Lower lobe of right lung (tissue), 2 donors: ENCODE measurements at regions not wholly inside any gene's neighbourhood (a gene's known extent, or its start where the extent isn't known, plus 50 kb on each side); places are given as distances from the start of the nearest gene placed in this dataset.
"Not testable (repeated sequence)": the region's sequence is repeated elsewhere in the genome, so short reads cannot be mapped to it uniquely, and the experiment has no call there.

Experiments used
- ATAC-seq, 2 donors: fragments of 200-7000 bp; cut with Tn5 transposase; one replicate each; pipeline ENCODE4 v1.9.1; 2020 to 2022; ENCODE audit warnings: mild to moderate bottlenecking in 2 of 2, moderate library complexity in 2 of 2
- DNase-seq: peaks from one replicate; pipeline ENCODE4 v3.0.0-alpha.2; 2020
- H3K27ac ChIP-seq: fragments of 200-600 bp; one replicate; pipeline ENCODE4 v1.8.0; 2022
- H3K27me3 ChIP-seq: fragments of 200-600 bp; one replicate; pipeline ENCODE4 v1.8.0; 2022; ENCODE audit warnings: low read depth
- H3K36me3 ChIP-seq: fragments of 200-600 bp; one replicate; pipeline ENCODE4 v1.8.0; 2022; ENCODE audit warnings: mild to moderate bottlenecking
- H3K4me1 ChIP-seq: fragments of 200-600 bp; one replicate; pipeline ENCODE4 v1.8.0; 2022
- H3K4me3 ChIP-seq: fragments of 200-600 bp; one replicate; pipeline ENCODE4 v1.8.0; 2022; ENCODE audit warnings: mild to moderate bottlenecking
- H3K9me3 ChIP-seq: fragments of 200-600 bp; one replicate; pipeline ENCODE4 v1.8.0; 2022
- intact Hi-C: fragments of 100-400 bp; cut with DNase I; formaldehyde crosslinking; loops from one replicate; pipeline ENCODE4 v1.11.0; 2022
- TF ChIP-seq, protein P1 (sequence below): fragments of 200-600 bp; IDR thresholded peaks from one replicate; pipeline ENCODE4 v1.8.0; 2022; ENCODE audit warnings: antibody characterized with exemption, mild to moderate bottlenecking
- donor health status: DM: no; HTN: yes; CAD: no; lungs with severe emphysema.

DNA sequence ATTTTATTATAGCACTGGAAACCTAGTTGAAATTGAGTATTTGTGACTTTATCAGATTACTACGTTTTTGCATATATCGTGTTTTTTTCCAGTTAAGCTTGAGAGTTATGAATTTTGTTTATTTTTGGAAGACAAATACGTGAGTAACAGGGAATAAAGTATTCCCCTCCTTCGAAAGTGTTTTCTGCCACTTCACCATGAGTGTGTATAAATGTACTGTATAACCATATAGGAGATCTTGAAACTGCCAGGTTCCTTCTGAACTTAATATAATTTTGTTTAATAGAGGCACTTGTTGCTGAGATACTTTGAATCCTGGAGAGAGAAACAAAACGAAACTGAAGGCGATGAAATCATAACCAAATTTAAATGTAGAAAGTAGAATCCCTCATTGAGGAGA, 1004.4 kb upstream of the ZEB2 start:
- no peaks in the 10 kb centered on the region for H3K36me3 ChIP-seq
- no peaks in the 10 kb centered on the region for H3K4me1 ChIP-seq
- intact Hi-C loops, result no loop called here
- H3K27ac ChIP-seq, result no peak overlapping the region
- no peaks in the 10 kb centered on the region for H3K27me3 ChIP-seq
- DNase-seq, result no peak
- no peak overlapping the region for H3K4me3 ChIP-seq
- TF ChIP-seq, protein P1, sequence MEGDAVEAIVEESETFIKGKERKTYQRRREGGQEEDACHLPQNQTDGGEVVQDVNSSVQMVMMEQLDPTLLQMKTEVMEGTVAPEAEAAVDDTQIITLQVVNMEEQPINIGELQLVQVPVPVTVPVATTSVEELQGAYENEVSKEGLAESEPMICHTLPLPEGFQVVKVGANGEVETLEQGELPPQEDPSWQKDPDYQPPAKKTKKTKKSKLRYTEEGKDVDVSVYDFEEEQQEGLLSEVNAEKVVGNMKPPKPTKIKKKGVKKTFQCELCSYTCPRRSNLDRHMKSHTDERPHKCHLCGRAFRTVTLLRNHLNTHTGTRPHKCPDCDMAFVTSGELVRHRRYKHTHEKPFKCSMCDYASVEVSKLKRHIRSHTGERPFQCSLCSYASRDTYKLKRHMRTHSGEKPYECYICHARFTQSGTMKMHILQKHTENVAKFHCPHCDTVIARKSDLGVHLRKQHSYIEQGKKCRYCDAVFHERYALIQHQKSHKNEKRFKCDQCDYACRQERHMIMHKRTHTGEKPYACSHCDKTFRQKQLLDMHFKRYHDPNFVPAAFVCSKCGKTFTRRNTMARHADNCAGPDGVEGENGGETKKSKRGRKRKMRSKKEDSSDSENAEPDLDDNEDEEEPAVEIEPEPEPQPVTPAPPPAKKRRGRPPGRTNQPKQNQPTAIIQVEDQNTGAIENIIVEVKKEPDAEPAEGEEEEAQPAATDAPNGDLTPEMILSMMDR, result no peak
- H3K9me3 ChIP-seq, result no peaks in the 10 kb centered on the region
- no peak for ATAC-seq

DNA sequence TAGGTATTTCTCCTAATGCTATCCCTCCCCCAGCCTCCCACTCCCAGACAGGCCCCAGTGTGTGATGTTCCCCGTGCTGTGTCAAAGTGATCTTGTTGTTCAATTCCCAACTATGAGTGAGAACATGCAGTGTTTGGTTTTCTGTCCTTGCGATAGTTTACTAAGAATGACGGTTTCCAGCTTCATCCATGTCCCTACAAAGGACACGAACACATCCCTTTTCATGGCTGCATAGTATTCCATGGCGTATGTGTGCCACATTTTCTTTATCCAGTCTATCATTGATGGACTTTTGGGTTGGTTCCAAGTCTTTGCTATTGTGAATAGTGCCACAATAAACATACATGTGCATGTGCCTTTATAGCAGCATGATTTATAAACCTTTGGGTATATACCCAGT, 999.3 kb upstream of the ZEB2 start:
- H3K9me3 ChIP-seq, H3K27ac ChIP-seq, H3K27me3 ChIP-seq, H3K4me1 ChIP-seq, H3K36me3 ChIP-seq, H3K4me3 ChIP-seq, intact Hi-C loops, DNase-seq, ATAC-seq: not testable (repeated sequence)

DNA sequence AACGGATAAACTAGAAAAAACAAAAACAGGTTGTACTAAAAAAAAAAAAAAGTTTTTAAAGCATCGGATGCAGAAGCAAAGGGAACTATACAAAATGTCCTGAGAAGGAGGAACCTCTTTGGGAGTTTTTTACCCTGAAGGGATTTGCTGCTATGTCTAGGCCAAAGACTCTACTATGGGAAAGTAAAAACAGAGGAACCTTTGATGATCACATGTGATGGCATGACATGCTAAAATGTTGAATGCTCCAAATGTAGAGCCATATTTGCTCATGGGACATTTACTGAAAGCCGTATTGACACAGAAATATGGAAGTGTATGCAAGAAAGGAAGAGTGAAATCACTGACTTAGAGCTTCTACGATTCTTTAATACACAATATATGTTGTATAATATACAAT, 992.0 kb upstream of the ZEB2 start:
- Histone ChIP-seq H3K4me1 (no peaks in the 10 kb centered on the region), H3K27me3 (no peaks in the 10 kb centered on the region), H3K4me3 (no peak overlapping the region), H3K36me3 (no peaks in the 10 kb centered on the region), H3K27ac (no peak overlapping the region), H3K9me3 (no peaks in the 10 kb centered on the region)
- TF ChIP-seq, protein P1, result no peak
- ATAC-seq (no peak), DNase-seq (no peak)
- intact Hi-C loops, result no loop called here

DNA sequence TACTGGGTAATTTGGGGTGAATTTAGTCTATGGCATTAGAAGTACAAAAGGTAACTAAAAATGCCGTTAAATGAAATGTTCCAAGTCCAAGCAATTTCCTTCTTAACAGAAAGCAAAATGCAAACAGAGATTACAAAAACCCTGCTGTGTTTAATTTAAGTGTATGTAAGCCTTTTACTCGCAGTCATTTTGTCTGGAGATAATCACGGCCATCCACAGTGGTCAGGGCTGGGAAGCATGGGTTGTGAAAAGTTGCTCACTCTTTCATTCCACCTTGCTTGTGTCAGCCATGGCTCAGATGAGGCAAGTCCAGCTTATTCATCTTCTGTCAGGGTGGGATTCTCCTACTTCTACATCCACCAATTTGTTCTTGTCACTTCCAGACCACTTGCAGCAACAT, 983.6 kb upstream of the ZEB2 start:
- Histone ChIP-seq H3K4me3 (no peak overlapping the region), H3K9me3 (no peaks in the 10 kb centered on the region), H3K4me1 (no peaks in the 10 kb centered on the region), H3K27ac (no peak overlapping the region), H3K36me3 (no peaks in the 10 kb centered on the region), H3K27me3 (no peaks in the 10 kb centered on the region)
- TF ChIP-seq, protein P1, result no peak
- DNase-seq (no peak), ATAC-seq (no peak)
- intact Hi-C loops, result no loop called here

DNA sequence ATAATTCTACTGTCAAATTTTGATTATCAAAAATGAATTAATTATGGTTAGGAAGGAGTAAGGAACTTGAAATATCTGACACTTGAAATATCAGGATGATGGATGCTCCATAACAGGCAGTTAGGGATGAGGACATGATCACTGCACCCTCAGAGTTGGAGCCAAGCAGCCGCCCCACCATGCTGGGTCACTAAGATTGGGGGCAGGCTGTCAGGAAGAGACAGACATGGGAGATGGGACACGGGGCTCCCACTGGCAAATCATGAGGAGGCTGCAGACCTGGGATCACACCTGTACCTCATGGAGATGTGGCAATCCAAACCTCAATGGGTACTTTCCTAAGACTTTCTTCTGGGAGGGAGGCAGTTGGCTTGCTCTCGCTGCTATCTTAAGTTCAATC, 982.0 kb upstream of the ZEB2 start:
- no peaks in the 10 kb centered on the region for H3K4me1 ChIP-seq
- H3K36me3 ChIP-seq, result no peaks in the 10 kb centered on the region
- DNase-seq (no peak), ATAC-seq (no peak)
- TF ChIP-seq, protein P1, result no peak
- intact Hi-C loops, result no loop called here
- no peak overlapping the region for H3K27ac ChIP-seq
- no peaks in the 10 kb centered on the region for H3K27me3 ChIP-seq
- no peak overlapping the region for H3K4me3 ChIP-seq
- H3K9me3 ChIP-seq, result no peaks in the 10 kb centered on the region

DNA sequence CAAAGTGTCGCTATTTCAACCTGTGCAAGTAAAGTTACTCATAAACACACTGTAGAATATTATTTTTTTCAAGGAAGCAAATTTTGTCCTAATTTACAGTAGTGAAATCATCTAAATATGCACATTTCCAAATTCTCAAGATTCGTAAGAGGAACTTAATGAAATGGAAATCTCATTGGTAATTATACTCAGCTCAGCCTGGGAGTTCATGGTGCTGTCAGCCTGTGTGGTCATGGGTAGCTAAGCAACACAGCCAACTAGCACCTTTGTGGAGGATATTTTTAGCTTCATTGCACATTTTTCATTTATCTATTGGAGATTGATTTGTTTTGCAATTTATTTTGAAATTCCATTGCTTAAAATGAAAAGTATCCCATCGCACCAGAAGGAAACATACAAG, 975.7 kb upstream of the ZEB2 start:
- Histone ChIP-seq H3K27me3 (no peaks in the 10 kb centered on the region), H3K27ac (no peak overlapping the region), H3K4me3 (no peak overlapping the region), H3K36me3 (no peaks in the 10 kb centered on the region), H3K4me1 (no peaks in the 10 kb centered on the region), H3K9me3 (peaks cover 5% of the 10 kb centered on the region)
- DNase-seq, result no peak
- no peak for ATAC-seq
- TF ChIP-seq, protein P1, result no peak
- intact Hi-C loops, result no loop called here
